GM18951 (cell line): ENCODE measurements at regions not wholly inside any gene's neighbourhood (a gene's known extent, or its start where the extent isn't known, plus 50 kb on each side); places are given as distances from the start of the nearest gene placed in this dataset.

Experiments
- POLR2A ChIP-seq: IDR thresholded peaks from 4 replicates; pipeline ENCODE4 v1.6.1; 2011; ENCODE audit warnings: mild to moderate bottlenecking; ENCODE audit not compliant: insufficient read length, insufficient read depth; ENCODE audit errors: extremely low read depth
- in situ Hi-C: fragments of 300-500 bp; cut with MboI; formaldehyde crosslinking; loops from one replicate; pipeline ENCODE4 v1.12.0; 2022; ENCODE audit warnings: low sequenced_read_pairs, mixed read lengths, inconsistent platforms; ENCODE audit not compliant: unreplicated experiment

- in situ Hi-C loops, result loop anchor here (25.0 kb wide), 2 partner anchors 830 to 1105 kb away; partner anchors contain the start of gene MRPL39
- TF ChIP-seq POLR2A, result no peak
Observed at GRCh38 chr21:26717146-26717739, 128.0 kb downstream of the ADAMTS1 start.

GRCh38 chr21:26715878-26716506 lies 129.2 kb downstream of the ADAMTS1 start:
- in situ Hi-C loops, result loop anchor here (25.0 kb wide), 2 partner anchors 829 to 1104 kb away; partner anchors contain the start of gene MRPL39
- no peak for TF ChIP-seq POLR2A

GRCh38 chr21:26715116-26715515 lies 130.1 kb downstream of the ADAMTS1 start:
- in situ Hi-C loops, result loop anchor here (25.0 kb wide), 2 partner anchors 828 to 1103 kb away; partner anchors contain the start of gene MRPL39

GRCh38 chr21:26710155-26710554 lies 135.1 kb downstream of the ADAMTS1 start:
- TF ChIP-seq POLR2A, result no peak
- in situ Hi-C loops, result loop anchor here (25.0 kb wide), 2 partner anchors 823 to 1098 kb away; partner anchors contain the start of gene MRPL39

More at GRCh38 chr21:26715116-26715515, 130.1 kb downstream of the ADAMTS1 start:
- no peak for TF ChIP-seq POLR2A

- TF ChIP-seq POLR2A, result no peak
- in situ Hi-C loops, result loop anchor here (25.0 kb wide), 2 partner anchors 822 to 1097 kb away; partner anchors contain the start of gene MRPL39
Observed at GRCh38 chr21:26709090-26709489, 136.0 kb upstream of the CYYR1 start.

- in situ Hi-C loops, result loop anchor here (25.0 kb wide), 2 partner anchors 821 to 1096 kb away; partner anchors contain the start of gene MRPL39
- TF ChIP-seq POLR2A, result no peak
Observed at GRCh38 chr21:26708223-26708800, 135.2 kb upstream of the CYYR1 start.

GRCh38 chr21:26707246-26707645 lies 134.2 kb upstream of the CYYR1 start:
- in situ Hi-C loops, result loop anchor here (25.0 kb wide), 2 partner anchors 820 to 1095 kb away; partner anchors contain the start of gene MRPL39
- no peak for TF ChIP-seq POLR2A

GRCh38 chr21:26698416-26698815 lies 125.3 kb upstream of the CYYR1 start:
- TF ChIP-seq POLR2A, result no peak
- in situ Hi-C loops, result no loop called here

GRCh38 chr21:26691416-26691815 lies 118.3 kb upstream of the CYYR1 start:
- in situ Hi-C loops, result no loop called here
- no peak for TF ChIP-seq POLR2A

GRCh38 chr21:26686705-26687104 lies 113.6 kb upstream of the CYYR1 start:
- in situ Hi-C loops, result no loop called here
- no peak for TF ChIP-seq POLR2A

GRCh38 chr21:26686278-26686677 lies 113.2 kb upstream of the CYYR1 start:
- no peak for TF ChIP-seq POLR2A
- in situ Hi-C loops, result no loop called here

- in situ Hi-C loops, result no loop called here
- TF ChIP-seq POLR2A, result no peak
Observed at GRCh38 chr21:26684889-26685288, 111.8 kb upstream of the CYYR1 start.

GRCh38 chr21:26683996-26684395 lies 110.9 kb upstream of the CYYR1 start:
- no peak for TF ChIP-seq POLR2A
- in situ Hi-C loops, result no loop called here
